ENCODE measurements at regions not wholly inside any gene's neighbourhood (a gene's known extent, or its start where the extent isn't known, plus 50 kb on each side); places are given as distances from the start of the nearest gene placed in this dataset.
"Not testable (repeated sequence)": the region's sequence is repeated elsewhere in the genome, so short reads cannot be mapped to it uniquely, and the experiment has no call there.

DNA sequence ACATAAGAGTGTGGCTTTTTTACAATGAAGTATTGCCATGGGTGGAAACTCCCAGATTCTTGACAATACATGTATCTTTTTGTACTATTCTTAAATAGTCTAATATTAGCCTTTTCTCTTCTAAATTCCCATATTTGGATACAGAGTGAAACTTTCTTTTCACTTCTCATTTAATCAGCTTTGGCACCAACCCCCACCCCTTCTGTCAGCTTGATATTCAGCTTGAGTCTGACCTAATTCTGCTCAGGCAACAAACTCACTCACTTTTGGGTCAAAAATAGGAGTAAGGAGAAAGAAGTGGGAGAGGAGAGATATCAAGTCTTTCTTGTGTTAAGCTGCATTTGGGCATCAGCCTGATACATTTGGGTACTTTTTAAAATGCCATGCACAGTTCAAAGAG lies 397.5 kb downstream of the COG6 start:
- Histone ChIP-seq H3K27ac (ENCODE audit: low read depth, low read length) (no peak overlapping the region), H3K4me3 (ENCODE audit: insufficient read depth, low read depth, low read length) (no peak overlapping the region), H3K27me3 (ENCODE audit: insufficient read depth, low read length) (peaks cover 5% of the 10 kb centered on the region), H3K4me2 (ENCODE audit: low read length) (no peak overlapping the region), H3K9me3 (ENCODE audit: insufficient read depth, low read depth, low read length) (no peaks in the 10 kb centered on the region), H2AFZ (ENCODE audit: low read depth, low read length) (no peak overlapping the region), H3K36me3 (ENCODE audit: insufficient read depth, low read length) (no peaks in the 10 kb centered on the region), H3K79me2 (ENCODE audit: insufficient read depth, low read length) (no peaks in the 10 kb centered on the region), H3K4me1 (ENCODE audit: insufficient read depth, low read length) (no peaks in the 10 kb centered on the region), H3K9ac (ENCODE audit: low read length) (no peak overlapping the region), H4K20me1 (ENCODE audit: insufficient read depth, low read length) (no peaks in the 10 kb centered on the region)
- no peak overlapping the region for H3K4me3 Mint-ChIP-seq (ENCODE audit: unreplicated experiment)
- peaks cover 3% of the 10 kb centered on the region for H3K27me3 Mint-ChIP-seq (ENCODE audit: low read depth, unreplicated experiment)
- DNase-seq (ENCODE audit: low read depth) (no peak), FAIRE-seq (no peak)
- no peaks in the 10 kb centered on the region for H3K4me1 Mint-ChIP-seq (ENCODE audit: low read depth, unreplicated experiment)
- no peaks in the 10 kb centered on the region for H3K36me3 Mint-ChIP-seq (ENCODE audit: low read depth, unreplicated experiment)
- no peak overlapping the region for H3K27ac Mint-ChIP-seq (ENCODE audit: unreplicated experiment)
- peaks cover 2% of the 10 kb centered on the region for H3K9me3 Mint-ChIP-seq (ENCODE audit: unreplicated experiment)
- TF ChIP-seq CTCF (IDR thresholded peaks at IDR 0.05; ENCODE audit: insufficient read depth, low read depth, low read length) (no peak), EZH2 (IDR thresholded peaks at IDR 0.05; ENCODE audit: insufficient read depth, low read length) (no peak)

DNA sequence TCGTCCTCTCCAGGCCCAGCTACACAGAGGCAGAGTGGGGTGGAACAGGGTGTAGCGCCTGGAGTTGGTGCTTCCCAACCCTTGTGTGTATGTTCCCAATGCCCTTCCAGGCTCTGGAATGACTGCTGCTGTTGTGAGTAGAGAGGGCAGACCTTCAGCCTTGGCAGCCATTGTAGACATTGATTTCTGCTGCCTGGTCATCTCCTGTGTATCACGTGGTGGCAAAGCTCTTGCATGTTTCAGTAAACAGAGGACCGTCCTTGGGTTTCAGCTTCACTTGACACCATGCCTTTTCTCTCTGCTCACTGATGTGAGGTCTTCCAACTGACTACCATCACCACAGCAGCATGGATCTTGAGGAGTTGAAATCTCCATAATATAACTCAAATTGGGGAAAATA lies 397.9 kb downstream of the COG6 start:
- H3K27ac Mint-ChIP-seq (ENCODE audit: unreplicated experiment), result no peak overlapping the region
- TF ChIP-seq EZH2 (IDR thresholded peaks at IDR 0.05; ENCODE audit: insufficient read depth, low read length), result no peak
- TF ChIP-seq CTCF (IDR thresholded peaks at IDR 0.05; ENCODE audit: insufficient read depth, low read depth, low read length), result no peak
- H3K9ac ChIP-seq (ENCODE audit: low read length), result no peak overlapping the region
- no peak overlapping the region for H3K27ac ChIP-seq (ENCODE audit: low read depth, low read length)
- H3K27me3 ChIP-seq (ENCODE audit: insufficient read depth, low read length), result peaks cover 5% of the 10 kb centered on the region
- no peaks in the 10 kb centered on the region for H3K4me1 Mint-ChIP-seq (ENCODE audit: low read depth, unreplicated experiment)
- H3K9me3 Mint-ChIP-seq (ENCODE audit: unreplicated experiment), result peaks cover 2% of the 10 kb centered on the region
- H3K36me3 ChIP-seq (ENCODE audit: insufficient read depth, low read length), result no peaks in the 10 kb centered on the region
- H3K79me2 ChIP-seq (ENCODE audit: insufficient read depth, low read length), result no peaks in the 10 kb centered on the region
- no peak overlapping the region for H2AFZ ChIP-seq (ENCODE audit: low read depth, low read length)
- no peaks in the 10 kb centered on the region for H3K9me3 ChIP-seq (ENCODE audit: insufficient read depth, low read depth, low read length)
- DNase-seq (ENCODE audit: low read depth) (no peak), FAIRE-seq (no peak)
- no peaks in the 10 kb centered on the region for H4K20me1 ChIP-seq (ENCODE audit: insufficient read depth, low read length)
- no peak overlapping the region for H3K4me3 ChIP-seq (ENCODE audit: insufficient read depth, low read depth, low read length)
- peaks cover 3% of the 10 kb centered on the region for H3K27me3 Mint-ChIP-seq (ENCODE audit: low read depth, unreplicated experiment)
- H3K4me3 Mint-ChIP-seq (ENCODE audit: unreplicated experiment), result no peak overlapping the region
- no peaks in the 10 kb centered on the region for H3K36me3 Mint-ChIP-seq (ENCODE audit: low read depth, unreplicated experiment)
- H3K4me2 ChIP-seq (ENCODE audit: low read length), result no peak overlapping the region
- no peaks in the 10 kb centered on the region for H3K4me1 ChIP-seq (ENCODE audit: insufficient read depth, low read length)

DNA sequence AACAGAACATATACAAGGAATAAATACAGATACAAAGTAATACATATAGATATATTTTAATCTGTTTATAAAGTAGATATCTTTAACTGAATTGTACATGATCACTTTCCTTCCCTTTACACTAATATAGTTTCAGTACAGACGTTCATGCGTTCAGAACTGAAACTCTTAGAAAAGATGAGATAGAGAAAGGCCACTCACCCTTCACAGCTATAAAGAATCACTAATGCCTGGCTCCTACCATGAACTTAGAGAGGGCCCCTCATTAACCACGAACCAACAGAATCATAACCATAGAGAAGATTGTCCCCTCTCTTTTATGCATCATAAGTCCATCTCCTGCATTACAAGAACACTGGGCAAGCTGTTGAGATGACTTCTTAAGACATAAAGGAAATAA lies 399.0 kb downstream of the COG6 start:
- not testable (repeated sequence) for H3K4me1 Mint-ChIP-seq (ENCODE audit: low read depth, unreplicated experiment)

More for the DNA sequence above, 399.0 kb downstream of the COG6 start:
- H3K79me2 ChIP-seq (ENCODE audit: insufficient read depth, low read length); H3K4me1 ChIP-seq (ENCODE audit: insufficient read depth, low read length); H3K36me3 ChIP-seq (ENCODE audit: insufficient read depth, low read length); H3K4me2 ChIP-seq (ENCODE audit: low read length); H3K9me3 Mint-ChIP-seq (ENCODE audit: unreplicated experiment); H2AFZ ChIP-seq (ENCODE audit: low read depth, low read length); H3K27me3 Mint-ChIP-seq (ENCODE audit: low read depth, unreplicated experiment); FAIRE-seq; H3K9ac ChIP-seq (ENCODE audit: low read length); H3K27ac ChIP-seq (ENCODE audit: low read depth, low read length); H3K36me3 Mint-ChIP-seq (ENCODE audit: low read depth, unreplicated experiment); H3K27me3 ChIP-seq (ENCODE audit: insufficient read depth, low read length); H3K27ac Mint-ChIP-seq (ENCODE audit: unreplicated experiment); H3K4me3 ChIP-seq (ENCODE audit: insufficient read depth, low read depth, low read length); H3K9me3 ChIP-seq (ENCODE audit: insufficient read depth, low read depth, low read length); H4K20me1 ChIP-seq (ENCODE audit: insufficient read depth, low read length); H3K4me3 Mint-ChIP-seq (ENCODE audit: unreplicated experiment); DNase-seq (ENCODE audit: low read depth): not testable (repeated sequence)

Data from astrocyte (in vitro differentiated cells and primary cell).